22Rv1 (cell line): ENCODE measurements at regions not wholly inside any gene's neighbourhood (a gene's known extent, or its start where the extent isn't known, plus 50 kb on each side); places are given as distances from the start of the nearest gene placed in this dataset.
"Not testable (repeated sequence)": the region's sequence is repeated elsewhere in the genome, so short reads cannot be mapped to it uniquely, and the experiment has no call there.

Experiments used
- H3K27ac ChIP-seq: fragments of 450-650 bp; 2 replicates; pipeline ENCODE4 v1.5.1; 2017
- CTCF ChIP-seq: fragments of 450-650 bp; IDR thresholded peaks from 2 replicates; pipeline ENCODE4 v1.5.1; 2017; ENCODE audit warnings: mild to moderate bottlenecking
- ZFX ChIP-seq: fragments of 450-650 bp; IDR thresholded peaks from 2 replicates; pipeline ENCODE4 v1.6.1; 2017; ENCODE audit warnings: antibody characterized with exemption, borderline replicate concordance

- no peak for TF ChIP-seq CTCF
- no peak for TF ChIP-seq ZFX
These were observed 960.7 kb upstream of the CELF2 start for GRCh38 chr10:10056961-10057360.

GRCh38 chr10:10067644-10068043 is 950.0 kb upstream of the CELF2 start:
- H3K27ac ChIP-seq, result no peak overlapping the region
- TF ChIP-seq ZFX (no peak), CTCF (no peak)

More at GRCh38 chr10:10056961-10057360, 960.7 kb upstream of the CELF2 start:
- no peak overlapping the region for H3K27ac ChIP-seq

GRCh38 chr10:10074847-10075246 is 942.8 kb upstream of the CELF2 start:
- H3K27ac ChIP-seq, result not testable (repeated sequence)

- no peak for TF ChIP-seq ZFX
- no peak for TF ChIP-seq CTCF
- H3K27ac ChIP-seq, result no peak overlapping the region
These were observed 939.2 kb upstream of the CELF2 start for GRCh38 chr10:10078446-10078845.

GRCh38 chr10:10092581-10092980 is 925.1 kb upstream of the CELF2 start:
- TF ChIP-seq CTCF (no peak), ZFX (no peak)
- no peak overlapping the region for H3K27ac ChIP-seq

- TF ChIP-seq ZFX (no peak), CTCF (no peak)
- no peak overlapping the region for H3K27ac ChIP-seq
These were observed 924.7 kb upstream of the CELF2 start for GRCh38 chr10:10093021-10093420.

- H3K27ac ChIP-seq, result no peak overlapping the region
- TF ChIP-seq CTCF, result no peak
- no peak for TF ChIP-seq ZFX
These were observed 923.0 kb upstream of the CELF2 start for GRCh38 chr10:10094691-10095090.

GRCh38 chr10:10096296-10096695 is 921.4 kb upstream of the CELF2 start:
- no peak overlapping the region for H3K27ac ChIP-seq
- TF ChIP-seq CTCF (no peak), ZFX (no peak)
